A673 (cell line): ENCODE measurements at regions not wholly inside any gene's neighbourhood (a gene's known extent, or its start where the extent isn't known, plus 50 kb on each side); places are given as distances from the start of the nearest gene placed in this dataset.

Source experiments
- BruUV-seq: library from RNA; stranded (reverse); fragments of 400-500 nt; replicated peaks from 2 replicates; lab custom pipeline; 2021; lab: Mats Ljungman, UMichigan
- CTCF ChIA-PET: fragments of 300-600 bp; sonication (Branson Sonifier 250); formaldehyde crosslinking; loops from one replicate; lab custom pipeline; 2022; ENCODE audit warnings: antibody characterized with exemption; lab: Charles Lee
- POLR2A ChIA-PET: fragments of 300-600 bp; sonication (Branson Sonifier 250); formaldehyde crosslinking; loops from one replicate; lab custom pipeline; 2022; ENCODE audit warnings: antibody characterized with exemption; ENCODE audit not compliant: low non-redundant PET; lab: Charles Lee
- DNase-seq: peaks from one replicate; pipeline ENCODE4 v3.0.0-alpha.2; 2015; ENCODE audit warnings: low spot score
- H3K27ac ChIP-seq: fragments of 200-600 bp; sonication (generic); 2 replicates; pipeline ENCODE4 v1.5.1; 2016; ENCODE audit warnings: mixed run types, low read depth, mild to moderate bottlenecking, mixed read lengths, antibody characterized with exemption, low read length; ENCODE audit not compliant: poor library complexity, severe bottlenecking
- H3K27me3 ChIP-seq: fragments of 200-600 bp; sonication (generic); replicated peaks from 2 replicates; pipeline ENCODE4 v1.6.1; 2017; ENCODE audit warnings: mixed run types, low read depth, mild to moderate bottlenecking, mixed read lengths, antibody characterized with exemption, low read length; ENCODE audit not compliant: insufficient read depth, poor library complexity
- H3K36me3 ChIP-seq: fragments of 200-600 bp; sonication (generic); 2 replicates; pipeline ENCODE4 v1.6.1; 2016; ENCODE audit warnings: mixed run types, mild to moderate bottlenecking, mixed read lengths, antibody characterized with exemption, low read length; ENCODE audit not compliant: insufficient read depth, poor library complexity, severe bottlenecking
- H3K4me1 ChIP-seq: fragments of 200-600 bp; sonication (generic); 2 replicates; pipeline ENCODE4 v1.6.1; 2017; ENCODE audit warnings: mixed run types, mild to moderate bottlenecking, mixed read lengths, antibody characterized with exemption, low read length; ENCODE audit not compliant: insufficient read depth, poor library complexity, severe bottlenecking
- H3K4me3 ChIP-seq: fragments of 200-600 bp; sonication (generic); 2 replicates; pipeline ENCODE4 v1.5.1; 2016; ENCODE audit warnings: low read depth, mixed run types, mild to moderate bottlenecking, mixed read lengths, low read length; ENCODE audit not compliant: poor library complexity, severe bottlenecking
- H3K9me3 ChIP-seq: fragments of 200-600 bp; sonication (generic); 2 replicates; pipeline ENCODE4 v1.6.1; 2016; ENCODE audit warnings: mixed run types, low read depth, mild to moderate bottlenecking, mixed read lengths, antibody characterized with exemption, low read length; ENCODE audit not compliant: poor library complexity, severe bottlenecking
- EZH2 ChIP-seq: fragments of 200-600 bp; sonication (generic); IDR thresholded peaks from 2 replicates; pipeline ENCODE4 v1.6.1; 2017; ENCODE audit warnings: borderline replicate concordance, low read depth, mild to moderate bottlenecking, mixed read lengths, antibody characterized with exemption, low read length; ENCODE audit not compliant: poor library complexity, severe bottlenecking
- intact Hi-C: fragments of 100-400 bp; cut with micrococcal nuclease; formaldehyde crosslinking; loops from one replicate; pipeline ENCODE4 v1.10.0; 2022; ENCODE audit not compliant: unreplicated experiment
- TF ChIP-seq, protein P1 (sequence below): fragments of 300-800, 200-600 bp; sonication (generic); conservative IDR thresholded peaks from 2 replicates; pipeline ENCODE4 v1.5.1; 2017; ENCODE audit warnings: low read depth, mild to moderate bottlenecking, antibody characterized with exemption, low read length, moderate library complexity, mixed read lengths

DNA sequence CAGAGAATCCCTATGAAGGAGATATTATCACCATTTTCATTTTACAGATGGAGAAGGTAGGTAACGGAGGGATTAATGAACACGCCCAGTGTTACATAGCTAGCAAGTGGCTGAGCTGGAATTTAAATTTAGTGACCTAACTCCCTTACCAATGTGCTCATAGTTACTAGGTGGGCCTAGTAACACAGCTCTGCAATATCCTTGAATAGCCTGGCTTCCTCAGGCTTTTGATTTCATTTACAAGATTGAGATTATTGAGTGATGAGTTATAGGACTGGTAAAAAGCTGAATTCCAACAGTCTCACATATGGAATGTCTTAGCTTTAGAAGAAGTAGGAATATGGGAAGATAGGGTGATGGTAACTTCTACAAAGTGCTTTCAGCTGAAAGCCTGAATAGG is 336.3 kb upstream of the KIF2A start:
- intact Hi-C loops: no loop called here
- CTCF ChIA-PET: no interaction called here
- H3K36me3 ChIP-seq: no peaks in the 10 kb centered on the region
- TF ChIP-seq, protein P1, sequence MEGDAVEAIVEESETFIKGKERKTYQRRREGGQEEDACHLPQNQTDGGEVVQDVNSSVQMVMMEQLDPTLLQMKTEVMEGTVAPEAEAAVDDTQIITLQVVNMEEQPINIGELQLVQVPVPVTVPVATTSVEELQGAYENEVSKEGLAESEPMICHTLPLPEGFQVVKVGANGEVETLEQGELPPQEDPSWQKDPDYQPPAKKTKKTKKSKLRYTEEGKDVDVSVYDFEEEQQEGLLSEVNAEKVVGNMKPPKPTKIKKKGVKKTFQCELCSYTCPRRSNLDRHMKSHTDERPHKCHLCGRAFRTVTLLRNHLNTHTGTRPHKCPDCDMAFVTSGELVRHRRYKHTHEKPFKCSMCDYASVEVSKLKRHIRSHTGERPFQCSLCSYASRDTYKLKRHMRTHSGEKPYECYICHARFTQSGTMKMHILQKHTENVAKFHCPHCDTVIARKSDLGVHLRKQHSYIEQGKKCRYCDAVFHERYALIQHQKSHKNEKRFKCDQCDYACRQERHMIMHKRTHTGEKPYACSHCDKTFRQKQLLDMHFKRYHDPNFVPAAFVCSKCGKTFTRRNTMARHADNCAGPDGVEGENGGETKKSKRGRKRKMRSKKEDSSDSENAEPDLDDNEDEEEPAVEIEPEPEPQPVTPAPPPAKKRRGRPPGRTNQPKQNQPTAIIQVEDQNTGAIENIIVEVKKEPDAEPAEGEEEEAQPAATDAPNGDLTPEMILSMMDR: no peak
- no peak for TF ChIP-seq EZH2
- no peaks in the 10 kb centered on the region for H3K27me3 ChIP-seq
- H3K27ac ChIP-seq: no peak overlapping the region
- no peaks in the 10 kb centered on the region for H3K4me1 ChIP-seq
- no peaks in the 10 kb centered on the region for H3K9me3 ChIP-seq
- BruUV-seq: no TSS peak
- H3K4me3 ChIP-seq: no peak overlapping the region
- DNase-seq: no peak
- POLR2A ChIA-PET: no interaction called here

DNA sequence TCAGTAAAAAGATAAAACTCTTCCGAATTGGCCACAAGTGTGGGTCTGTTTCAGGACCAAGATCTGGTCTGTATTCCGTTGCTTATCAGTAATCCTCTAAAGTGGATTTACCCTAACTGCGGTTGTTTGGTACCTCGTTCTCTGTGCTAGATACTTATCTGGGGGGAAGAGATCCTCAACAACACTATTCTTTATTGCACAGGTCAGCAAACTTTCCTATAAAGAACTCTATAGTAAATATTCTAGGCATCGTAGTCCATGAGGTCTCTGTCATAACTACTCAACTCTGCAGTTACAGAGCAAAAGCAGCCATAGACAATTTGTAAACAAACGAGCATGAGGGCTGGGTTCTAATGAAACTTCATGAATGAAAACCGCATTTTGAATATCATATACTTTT is 335.8 kb upstream of the KIF2A start:
- intact Hi-C loops: no loop called here
- POLR2A ChIA-PET: no interaction called here
- H3K27me3 ChIP-seq: no peaks in the 10 kb centered on the region
- no peak overlapping the region for H3K4me3 ChIP-seq
- H3K27ac ChIP-seq: no peak overlapping the region
- CTCF ChIA-PET: no interaction called here
- TF ChIP-seq, protein P1: no peak
- TF ChIP-seq EZH2: no peak
- H3K4me1 ChIP-seq: no peaks in the 10 kb centered on the region
- no peaks in the 10 kb centered on the region for H3K9me3 ChIP-seq
- H3K36me3 ChIP-seq: no peaks in the 10 kb centered on the region
- BruUV-seq: no TSS peak
- DNase-seq: no peak

DNA sequence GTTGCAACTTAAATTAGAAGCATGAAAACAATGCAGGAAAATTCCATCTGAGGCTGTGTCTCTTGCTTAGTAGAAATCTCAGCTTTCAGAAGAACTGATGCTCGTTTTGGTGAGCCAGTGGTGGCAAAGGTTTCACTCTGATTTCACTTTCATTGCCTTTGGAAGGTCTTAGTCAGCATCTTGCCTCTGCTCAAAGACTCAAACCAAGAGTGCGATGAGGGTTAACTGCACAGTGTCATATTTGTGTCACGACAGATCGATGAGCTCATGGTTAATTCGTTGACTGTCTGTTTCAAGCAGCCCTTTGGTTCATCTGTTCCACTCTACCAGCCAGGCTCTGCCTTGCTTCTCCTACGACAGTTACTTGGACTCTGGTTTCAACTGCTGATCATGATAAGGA is 331.3 kb upstream of the KIF2A start:
- ChIA-PET POLR2A (no interaction called here), CTCF (interaction anchor here (0.5 kb wide), 1 partner anchor 43 kb away, joined by 3 read pairs; no protein-coding TSS in a partner anchor)
- Histone ChIP-seq H3K27me3 (no peaks in the 10 kb centered on the region), H3K4me1 (no peaks in the 10 kb centered on the region), H3K4me3 (no peak overlapping the region), H3K9me3 (no peaks in the 10 kb centered on the region), H3K27ac (no peak overlapping the region), H3K36me3 (no peaks in the 10 kb centered on the region)
- TF ChIP-seq EZH2: no peak
- TF ChIP-seq, protein P1: no peak
- intact Hi-C loops: no loop called here
- DNase-seq: no peak
- BruUV-seq: no TSS peak
